ENCODE measurements at regions not wholly inside any gene's neighbourhood (a gene's known extent, or its start where the extent isn't known, plus 50 kb on each side); places are given as distances from the start of the nearest gene placed in this dataset.

DNA sequence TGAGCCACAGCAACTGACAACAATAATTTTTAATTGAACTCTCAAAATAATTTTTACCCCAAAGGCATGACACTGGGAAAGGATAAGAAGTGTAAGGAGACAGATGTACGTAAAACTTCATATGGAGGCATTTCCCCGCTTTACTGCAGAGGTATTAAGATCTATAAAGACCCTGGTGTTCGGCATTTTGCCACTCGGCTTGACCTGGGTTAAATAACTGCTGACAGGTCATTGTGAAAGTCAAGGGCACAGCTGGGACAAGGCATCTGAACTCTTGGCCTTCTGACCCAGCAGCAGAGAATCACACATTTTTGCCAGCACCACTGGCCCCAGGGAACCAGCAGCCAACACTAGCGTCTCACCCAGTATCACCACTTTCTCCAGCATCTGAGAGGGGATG is 372.1 kb downstream of the SOX9 start:
- no peak for TF ChIP-seq CTCF (IDR thresholded peaks at IDR 0.05)
- no peak for TF ChIP-seq POLR2A (IDR thresholded peaks at IDR 0.05)

Data from Peyer's patch (tissue), 4 donors.